Neural cell (in vitro differentiated cells): ENCODE measurements at regions not wholly inside any gene's neighbourhood (a gene's known extent, or its start where the extent isn't known, plus 50 kb on each side); places are given as distances from the start of the nearest gene placed in this dataset.

Source experiments
- H2AFZ ChIP-seq: fragments of 200-600, 300-800 bp; sonication (generic), shearing (Covaris generic); 2 replicates; pipeline ENCODE4 v1.6.0; 2014; ENCODE audit warnings: low read depth, mild to moderate bottlenecking, antibody characterized with exemption, low read length, moderate library complexity
- H3F3A ChIP-seq: fragments of 200-600 bp; shearing (Covaris generic); 2 replicates; pipeline ENCODE4 v1.6.1; 2016; ENCODE audit warnings: mild to moderate bottlenecking, moderate library complexity, mixed read lengths, antibody characterized with exemption, low read length; ENCODE audit not compliant: insufficient read depth, poor library complexity, severe bottlenecking
- H3K27ac ChIP-seq: fragments of 200-600, 300-800 bp; sonication (generic), shearing (Covaris generic); 2 replicates; pipeline ENCODE4 v1.5.1; 2014; ENCODE audit warnings: mild to moderate bottlenecking, low read length, moderate library complexity
- H3K27me3 ChIP-seq: fragments of 300-800, 200-600 bp; sonication (generic), shearing (Covaris generic); 2 replicates; pipeline ENCODE4 v1.6.0; 2014; ENCODE audit warnings: mild to moderate bottlenecking, low read depth, low read length, moderate library complexity; ENCODE audit not compliant: insufficient read depth
- H3K36me3 ChIP-seq: fragments of 300-800, 200-600 bp; sonication (generic), shearing (Covaris generic); 2 replicates; pipeline ENCODE4 v1.5.1; 2014; ENCODE audit warnings: mild to moderate bottlenecking, antibody characterized with exemption, low read length, moderate library complexity; ENCODE audit not compliant: insufficient read depth
- H3K4me2 ChIP-seq: fragments of 300-800, 200-600 bp; sonication (generic), shearing (Covaris generic); 2 replicates; pipeline ENCODE4 v1.6.0; 2014; ENCODE audit warnings: mild to moderate bottlenecking, low read length
- H3K4me3 ChIP-seq: fragments of 300-800, 200-600 bp; sonication (generic), shearing (Covaris generic); 2 replicates; pipeline ENCODE4 v1.5.1; 2014; ENCODE audit warnings: mild to moderate bottlenecking, low read length, moderate library complexity
- H3K79me2 ChIP-seq: fragments of 200-600 bp; shearing (Covaris generic); replicated peaks from 2 replicates; pipeline ENCODE4 v1.6.0; 2014; ENCODE audit warnings: mild to moderate bottlenecking, low read length, moderate library complexity; ENCODE audit not compliant: insufficient read depth
- H3K9ac ChIP-seq: fragments of 300-800, 200-600 bp; sonication (generic), shearing (Covaris generic); 2 replicates; pipeline ENCODE4 v1.6.1; 2016; ENCODE audit warnings: mild to moderate bottlenecking, low read length, mixed read lengths
- H3K9me2 ChIP-seq: fragments of 200-600 bp; shearing (Covaris generic); 2 replicates; pipeline ENCODE4 v1.6.1; 2016; ENCODE audit warnings: mild to moderate bottlenecking, low read length, mixed read lengths; ENCODE audit not compliant: insufficient read depth
- H3K9me3 ChIP-seq: fragments of 200-600, 300-800 bp; sonication (generic), shearing (Covaris generic); 2 replicates; pipeline ENCODE4 v1.6.1; 2016; ENCODE audit warnings: mild to moderate bottlenecking, mixed run types, low read length, moderate library complexity, mixed read lengths
- H4K20me1 ChIP-seq: fragments of 200-600 bp; shearing (Covaris generic); 2 replicates; pipeline ENCODE4 v1.6.1; 2016; ENCODE audit warnings: mild to moderate bottlenecking, mixed run types; ENCODE audit not compliant: insufficient read depth
- EP300 ChIP-seq: fragments of 450-650 bp; conservative IDR thresholded peaks from 2 replicates; pipeline ENCODE4 v1.6.1; 2014; ENCODE audit warnings: antibody characterized with exemption, mild to moderate bottlenecking, moderate library complexity; ENCODE audit not compliant: poor library complexity, severe bottlenecking
- EZH2 ChIP-seq: fragments of 200-600, 300-800 bp; shearing (Covaris generic), sonication (generic); IDR thresholded peaks from 2 replicates; pipeline ENCODE4 v1.6.1; 2014; ENCODE audit warnings: antibody characterized with exemption, low read length, borderline replicate concordance, mild to moderate bottlenecking; ENCODE audit not compliant: insufficient read depth, poor library complexity, severe bottlenecking
- MXI1 ChIP-seq: fragments of 450-650 bp; conservative IDR thresholded peaks from 2 replicates; pipeline ENCODE4 v1.6.1; 2014; ENCODE audit warnings: antibody characterized with exemption, mild to moderate bottlenecking; ENCODE audit not compliant: poor library complexity, severe bottlenecking
- POLR2AphosphoS5 ChIP-seq: IDR thresholded peaks from 2 replicates; pipeline ENCODE4 v1.6.1; 2012
- RAD21 ChIP-seq: fragments of 450-650 bp; conservative IDR thresholded peaks from 2 replicates; pipeline ENCODE4 v1.6.1; 2014; ENCODE audit warnings: antibody characterized with exemption, mild to moderate bottlenecking, moderate library complexity
- REST ChIP-seq: IDR thresholded peaks from 2 replicates; pipeline ENCODE4 v1.6.1; 2012; ENCODE audit warnings: borderline replicate concordance
- SMC3 ChIP-seq: fragments of 450-650 bp; conservative IDR thresholded peaks from 2 replicates; pipeline ENCODE4 v1.6.1; 2014; ENCODE audit warnings: antibody characterized with exemption, mild to moderate bottlenecking, moderate library complexity; ENCODE audit not compliant: poor library complexity
- TAF1 ChIP-seq: IDR thresholded peaks from 2 replicates; pipeline ENCODE4 v1.6.1; 2012; ENCODE audit warnings: low read depth
- TF ChIP-seq, protein P1 (sequence below): fragments of 450-650 bp; IDR thresholded peaks from 2 replicates; pipeline ENCODE4 v1.5.1; 2014; ENCODE audit warnings: antibody characterized with exemption, mild to moderate bottlenecking, moderate library complexity; ENCODE audit not compliant: poor library complexity, severe bottlenecking

DNA sequence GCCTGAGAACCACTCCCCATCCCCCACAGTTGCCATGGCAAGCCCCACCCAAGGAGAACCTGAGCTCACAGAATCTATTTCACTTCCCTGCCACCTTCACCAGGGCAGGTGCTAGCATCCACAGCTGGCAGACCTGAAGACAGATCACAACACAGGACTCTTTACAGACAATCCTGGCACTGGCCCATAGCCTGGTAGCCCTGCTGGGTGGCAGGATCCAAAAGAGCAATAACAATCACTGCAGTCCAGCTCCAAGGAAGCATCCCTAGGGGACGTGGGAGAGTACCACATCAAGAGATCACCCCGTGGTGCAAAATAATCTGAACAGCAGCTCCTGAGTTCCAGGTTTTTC lies 463.2 kb upstream of the PIK3R1 start:
- no peak overlapping the region for H3K4me2 ChIP-seq
- no peaks in the 10 kb centered on the region for H3K27me3 ChIP-seq
- H3K79me2 ChIP-seq, result no peaks in the 10 kb centered on the region
- no peaks in the 10 kb centered on the region for H3K36me3 ChIP-seq
- no peak overlapping the region for H3K27ac ChIP-seq
- H3K9me2 ChIP-seq, result no peaks in the 10 kb centered on the region
- H3K9me3 ChIP-seq, result no peaks in the 10 kb centered on the region
- H2AFZ ChIP-seq, result no peak overlapping the region
- TF ChIP-seq EP300, result no peak
- no peak for TF ChIP-seq MXI1
- TF ChIP-seq, protein P1, sequence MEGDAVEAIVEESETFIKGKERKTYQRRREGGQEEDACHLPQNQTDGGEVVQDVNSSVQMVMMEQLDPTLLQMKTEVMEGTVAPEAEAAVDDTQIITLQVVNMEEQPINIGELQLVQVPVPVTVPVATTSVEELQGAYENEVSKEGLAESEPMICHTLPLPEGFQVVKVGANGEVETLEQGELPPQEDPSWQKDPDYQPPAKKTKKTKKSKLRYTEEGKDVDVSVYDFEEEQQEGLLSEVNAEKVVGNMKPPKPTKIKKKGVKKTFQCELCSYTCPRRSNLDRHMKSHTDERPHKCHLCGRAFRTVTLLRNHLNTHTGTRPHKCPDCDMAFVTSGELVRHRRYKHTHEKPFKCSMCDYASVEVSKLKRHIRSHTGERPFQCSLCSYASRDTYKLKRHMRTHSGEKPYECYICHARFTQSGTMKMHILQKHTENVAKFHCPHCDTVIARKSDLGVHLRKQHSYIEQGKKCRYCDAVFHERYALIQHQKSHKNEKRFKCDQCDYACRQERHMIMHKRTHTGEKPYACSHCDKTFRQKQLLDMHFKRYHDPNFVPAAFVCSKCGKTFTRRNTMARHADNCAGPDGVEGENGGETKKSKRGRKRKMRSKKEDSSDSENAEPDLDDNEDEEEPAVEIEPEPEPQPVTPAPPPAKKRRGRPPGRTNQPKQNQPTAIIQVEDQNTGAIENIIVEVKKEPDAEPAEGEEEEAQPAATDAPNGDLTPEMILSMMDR, result no peak
- TF ChIP-seq TAF1, result no peak
- TF ChIP-seq REST, result no peak
- TF ChIP-seq RAD21, result no peak
- no peak for TF ChIP-seq SMC3
- TF ChIP-seq EZH2, result no peak
- no peak for TF ChIP-seq POLR2AphosphoS5
- H3K4me3 ChIP-seq, result no peak overlapping the region
- no peak overlapping the region for H3K9ac ChIP-seq
- no peaks in the 10 kb centered on the region for H4K20me1 ChIP-seq
- no peaks in the 10 kb centered on the region for H3F3A ChIP-seq

- H3K4me2 ChIP-seq, result no peak overlapping the region
- H2AFZ ChIP-seq, result no peak overlapping the region
- no peaks in the 10 kb centered on the region for H3K36me3 ChIP-seq
- H3K9ac ChIP-seq, result no peak overlapping the region
- no peaks in the 10 kb centered on the region for H3K27me3 ChIP-seq
- TF ChIP-seq RAD21 (no peak), REST (no peak), EP300 (no peak), POLR2AphosphoS5 (no peak), SMC3 (no peak), EZH2 (no peak), TAF1 (no peak)
- TF ChIP-seq, protein P1, result no peak
- no peaks in the 10 kb centered on the region for H4K20me1 ChIP-seq
- H3K9me3 ChIP-seq, result peaks cover 2% of the 10 kb centered on the region
- H3K4me3 ChIP-seq, result no peak overlapping the region
- H3K79me2 ChIP-seq, result no peaks in the 10 kb centered on the region
- H3K27ac ChIP-seq, result no peak overlapping the region
- no peaks in the 10 kb centered on the region for H3K9me2 ChIP-seq
- H3F3A ChIP-seq, result no peaks in the 10 kb centered on the region
These were observed 467.3 kb upstream of the PIK3R1 start for GRCh38 chr5:67748165-67748690.
